Common myeloid progenitor, CD34-positive (primary cell): ENCODE measurements at regions not wholly inside any gene's neighbourhood (a gene's known extent, or its start where the extent isn't known, plus 50 kb on each side); places are given as distances from the start of the nearest gene placed in this dataset.

ENCODE experiments used
- CTCF ChIA-PET: fragments of 350-600 bp; sonication (Branson Sonifier 250); formaldehyde crosslinking; loops from one replicate; lab custom pipeline; 2021; ENCODE audit warnings: antibody characterized with exemption; lab: Charles Lee
- POLR2A ChIA-PET: fragments of 350-600 bp; sonication (Branson Sonifier 250); formaldehyde crosslinking; loops from one replicate; lab custom pipeline; 2021; ENCODE audit warnings: antibody characterized with exemption; lab: Charles Lee
- DNase-seq, 3 donors: peaks; one replicate each; pipeline versions ENCODE4 v3.0.0 to v3.0.0-alpha.2; 2013
- H3K27ac ChIP-seq, 2 experiments: 1 replicate in 1 of 2; 2 replicates in 1 of 2; pipeline ENCODE4 v1.7.0; 2013; ENCODE audit warnings: inconsistent platforms in 2 of 2, low read length in 2 of 2, mild to moderate bottlenecking in 2 of 2, low read depth in 1 of 2, moderate library complexity in 1 of 2; ENCODE audit not compliant: severe bottlenecking in 2 of 2, insufficient read depth in 1 of 2, poor library complexity in 1 of 2
- H3K27me3 ChIP-seq, 5 experiments: replicated peaks in 2 of 5; 1 replicate in 3 of 5; 2 replicates in 2 of 5; pipeline versions ENCODE4 v1.6.1 to v1.7.0; 2013; ENCODE audit warnings: low read length in 4 of 5, mild to moderate bottlenecking in 2 of 5, moderate library complexity in 2 of 5, inconsistent platforms in 1 of 5; ENCODE audit not compliant: insufficient read depth in 5 of 5, control insufficient read depth in 4 of 5
- H3K36me3 ChIP-seq, 4 experiments: 1 replicate in 2 of 4; 2 replicates in 2 of 4; pipeline versions ENCODE4 v1.6.1 to v1.7.0; 2013; ENCODE audit warnings: low read length in 3 of 4, control low read depth in 1 of 4, mild to moderate bottlenecking in 1 of 4; ENCODE audit not compliant: control insufficient read depth in 4 of 4, insufficient read depth in 4 of 4
- H3K4me1 ChIP-seq, 4 experiments: 1 replicate in 3 of 4; 2 replicates in 1 of 4; pipeline versions ENCODE4 v1.6.1 to v1.7.1; 2013; ENCODE audit warnings: low read length in 3 of 4, mild to moderate bottlenecking in 3 of 4, control low read depth in 1 of 4, inconsistent platforms in 1 of 4, moderate library complexity in 1 of 4; ENCODE audit not compliant: control insufficient read depth in 4 of 4, insufficient read depth in 4 of 4; ENCODE audit errors: control extremely low read depth in 1 of 4
- H3K4me3 ChIP-seq, 7 experiments: 1 replicate in 4 of 7; 2 replicates in 3 of 7; pipeline versions ENCODE4 v1.5.1 to v1.7.0; 2013; ENCODE audit warnings: mild to moderate bottlenecking in 7 of 7, low read length in 6 of 7, moderate library complexity in 6 of 7, inconsistent platforms in 2 of 7, low read depth in 2 of 7, control low read depth in 1 of 7; ENCODE audit not compliant: insufficient read depth in 4 of 7, control insufficient read depth in 1 of 7; ENCODE audit errors: extremely low read depth in 1 of 7
- H3K9me3 ChIP-seq, 5 experiments: 1 replicate in 4 of 5; 2 replicates in 1 of 5; pipeline versions ENCODE4 v1.6.1 to v1.7.1; 2013; ENCODE audit warnings: low read length in 4 of 5, mild to moderate bottlenecking in 2 of 5, inconsistent platforms in 1 of 5, low read depth in 1 of 5, moderate library complexity in 1 of 5; ENCODE audit not compliant: control insufficient read depth in 4 of 5, insufficient read depth in 2 of 5; ENCODE audit errors: control extremely low read depth in 1 of 5
- WGBS: methylation state at CpG from one replicate; pipeline ENCODE4 v1.1.5; 2013; ENCODE audit not compliant: insufficient coverage; 5-methylcytosine and 5-hydroxymethylcytosine counted together

GRCh38 chr3:72017935-72018334 lies 233.0 kb upstream of the PROK2 start:
- Histone ChIP-seq H3K4me1 (peaks cover 0 to 13% (median 4%) of the 10 kb centered on the region in 4 experiments), H3K27ac (no peak overlapping the region), H3K9me3 (no peaks in the 10 kb centered on the region), H3K36me3 (no peaks in the 10 kb centered on the region), H3K27me3 (no peaks in the 10 kb centered on the region), H3K4me3 (no peak overlapping the region)
- POLR2A ChIA-PET = no interaction called here
- DNase-seq = no peak
- WGBS = 100% methylated on average over 1 of the region's 1 CpG
- CTCF ChIA-PET = interaction anchor here (1.4 to 2.0 kb wide), 3 partner anchors 9 to 17 kb away, joined by 4 to 6 read pairs (median 4); no protein-coding TSS in a partner anchor

GRCh38 chr3:72017311-72017710 lies 232.4 kb upstream of the PROK2 start:
- Histone ChIP-seq H3K4me3 (no peak overlapping the region), H3K27ac (no peak overlapping the region), H3K27me3 (no peaks in the 10 kb centered on the region), H3K36me3 (no peaks in the 10 kb centered on the region), H3K9me3 (no peaks in the 10 kb centered on the region), H3K4me1 (peaks cover 0 to 13% (median 4%) of the 10 kb centered on the region in 4 experiments)
- no peak for DNase-seq
- CTCF ChIA-PET = interaction anchor here (1.8 kb wide), 1 partner anchor 13 kb away, joined by 4 read pairs; no protein-coding TSS in a partner anchor
- WGBS = 100% methylated on average over 1 of the region's 1 CpG
- POLR2A ChIA-PET = no interaction called here

- ChIA-PET POLR2A (no interaction called here), CTCF (no interaction called here)
- H3K4me1 ChIP-seq = peaks cover 0 to 13% (median 4%) of the 10 kb centered on the region in 4 experiments
- no peak overlapping the region for H3K4me3 ChIP-seq
- H3K9me3 ChIP-seq = no peaks in the 10 kb centered on the region
- H3K27ac ChIP-seq = no peak overlapping the region
- DNase-seq = no peak
- 97% methylated on average over 3 of the region's 6 CpGs for WGBS
- no peaks in the 10 kb centered on the region for H3K27me3 ChIP-seq
- H3K36me3 ChIP-seq = no peaks in the 10 kb centered on the region
Measured at GRCh38 chr3:72015463-72015862, 230.5 kb upstream of the PROK2 start.

GRCh38 chr3:72013084-72013483 lies 228.1 kb upstream of the PROK2 start:
- no peaks in the 10 kb centered on the region for H3K27me3 ChIP-seq
- H3K27ac ChIP-seq = no peak overlapping the region
- ChIA-PET POLR2A (no interaction called here), CTCF (interaction anchor here (0.6 to 1.8 kb wide), 5 partner anchors 9 to 1299 kb away, joined by 3 to 4 read pairs (median 3); no protein-coding TSS in a partner anchor)
- H3K4me3 ChIP-seq = no peak overlapping the region
- no peak for DNase-seq
- whole genome bisulfite sequencing = 89% methylated on average over 4 of the region's 5 CpGs
- H3K4me1 ChIP-seq = peaks cover 0 to 2% (median 0%) of the 10 kb centered on the region in 4 experiments
- H3K9me3 ChIP-seq = no peaks in the 10 kb centered on the region
- H3K36me3 ChIP-seq = no peaks in the 10 kb centered on the region

GRCh38 chr3:72012363-72012762 lies 227.4 kb upstream of the PROK2 start:
- DNase-seq = no peak
- H3K27ac ChIP-seq = no peak overlapping the region
- CTCF ChIA-PET = interaction anchor here (0.6 to 1.8 kb wide), 5 partner anchors 10 to 1298 kb away, joined by 3 to 4 read pairs (median 3); no protein-coding TSS in a partner anchor
- H3K36me3 ChIP-seq = no peaks in the 10 kb centered on the region
- POLR2A ChIA-PET = no interaction called here
- H3K4me3 ChIP-seq = no peak overlapping the region
- no peaks in the 10 kb centered on the region for H3K4me1 ChIP-seq
- H3K27me3 ChIP-seq = no peaks in the 10 kb centered on the region
- H3K9me3 ChIP-seq = no peaks in the 10 kb centered on the region
- WGBS = 100% methylated on average over 4 of the region's 5 CpGs

- Histone ChIP-seq H3K36me3 (no peaks in the 10 kb centered on the region), H3K9me3 (no peaks in the 10 kb centered on the region), H3K27ac (no peak overlapping the region), H3K27me3 (no peaks in the 10 kb centered on the region), H3K4me1 (no peaks in the 10 kb centered on the region), H3K4me3 (no peak overlapping the region)
- ChIA-PET CTCF (no interaction called here), POLR2A (no interaction called here)
- 100% methylated on average over 1 of the region's 4 CpGs for WGBS
- DNase-seq = no peak
Measured at GRCh38 chr3:72011485-72011884, 226.5 kb upstream of the PROK2 start.

GRCh38 chr3:72009851-72010443 lies 225.0 kb upstream of the PROK2 start:
- H3K4me3 ChIP-seq = no peak overlapping the region
- WGBS = 95% methylated on average over 4 of the region's 8 CpGs
- peak in 1 of 3 donors; percentile 41 for DNase-seq
- H3K4me1 ChIP-seq = no peaks in the 10 kb centered on the region
- H3K9me3 ChIP-seq = no peaks in the 10 kb centered on the region
- ChIA-PET POLR2A (no interaction called here), CTCF (interaction anchor here (1.3 to 1.5 kb wide), 2 partner anchors 17 to 21 kb away, joined by 5 read pairs; no protein-coding TSS in a partner anchor)
- no peak overlapping the region for H3K27ac ChIP-seq
- no peaks in the 10 kb centered on the region for H3K36me3 ChIP-seq
- H3K27me3 ChIP-seq = no peaks in the 10 kb centered on the region
